OCI-LY1 (cell line): ENCODE measurements at regions not wholly inside any gene's neighbourhood (a gene's known extent, or its start where the extent isn't known, plus 50 kb on each side); places are given as distances from the start of the nearest gene placed in this dataset.

ENCODE experiments used
- H2AFZ ChIP-seq: fragments of 200-600 bp; sonication (generic), shearing (Covaris generic); 2 replicates; pipeline ENCODE4 v1.6.0; 2014; ENCODE audit warnings: antibody characterized with exemption, mild to moderate bottlenecking, low read length
- H3F3A ChIP-seq: fragments of 200-600 bp; sonication (generic), shearing (Covaris generic); 2 replicates; pipeline ENCODE4 v1.6.0; 2014; ENCODE audit warnings: mild to moderate bottlenecking, antibody characterized with exemption, low read length, moderate library complexity; ENCODE audit not compliant: insufficient read depth
- H3K27ac ChIP-seq: fragments of 200-600 bp; sonication (generic); 2 replicates; pipeline ENCODE4 v1.5.1; 2014; ENCODE audit warnings: low read length, mixed run types, mild to moderate bottlenecking, low read depth; ENCODE audit not compliant: poor library complexity, severe bottlenecking
- H3K27me3 ChIP-seq: fragments of 200-600 bp; sonication (generic); 2 replicates; pipeline ENCODE4 v1.6.0; 2014; ENCODE audit warnings: antibody characterized with exemption, mild to moderate bottlenecking, low read length, moderate library complexity; ENCODE audit not compliant: insufficient read depth
- H3K36me3 ChIP-seq: fragments of 200-600 bp; sonication (generic); 2 replicates; pipeline ENCODE4 v1.6.1; 2014; ENCODE audit warnings: mild to moderate bottlenecking, antibody characterized with exemption, low read length, moderate library complexity, mixed read lengths; ENCODE audit not compliant: insufficient read depth
- H3K4me1 ChIP-seq: fragments of 200-600 bp; sonication (generic); 2 replicates; pipeline ENCODE4 v1.5.1; 2014; ENCODE audit warnings: mild to moderate bottlenecking, low read length, moderate library complexity; ENCODE audit not compliant: insufficient read depth, severe bottlenecking
- H3K4me2 ChIP-seq: fragments of 200-600 bp; sonication (generic), shearing (Covaris generic); 2 replicates; pipeline ENCODE4 v1.6.1; 2014; ENCODE audit warnings: low read length
- H3K4me3 ChIP-seq: fragments of 200-600 bp; sonication (generic); 2 replicates; pipeline ENCODE4 v1.5.1; 2014; ENCODE audit warnings: low read length, low read depth, mild to moderate bottlenecking, mixed read lengths; ENCODE audit not compliant: poor library complexity, severe bottlenecking
- H3K79me2 ChIP-seq: fragments of 200-600 bp; shearing (Covaris generic); 2 replicates; pipeline ENCODE4 v1.6.1; 2016; ENCODE audit warnings: mixed run types, low read length, mixed read lengths; ENCODE audit not compliant: insufficient read depth
- H3K9ac ChIP-seq: fragments of 200-600 bp; sonication (generic), shearing (Covaris generic); 2 replicates; pipeline ENCODE4 v1.6.1; 2014; ENCODE audit warnings: mild to moderate bottlenecking, low read length, mixed read lengths
- H3K9me2 ChIP-seq: fragments of 200-600 bp; sonication (generic), shearing (Covaris generic); 2 replicates; pipeline ENCODE4 v1.6.1; 2014; ENCODE audit warnings: low read depth, mild to moderate bottlenecking, low read length, mixed read lengths
- H3K9me3 ChIP-seq: fragments of 200-600 bp; shearing (Covaris generic); 2 replicates; pipeline ENCODE4 v1.6.1; 2014; ENCODE audit warnings: low read length, mixed read lengths
- H4K20me1 ChIP-seq: fragments of 200-600 bp; sonication (generic), shearing (Covaris generic); 2 replicates; pipeline ENCODE4 v1.6.0; 2016; ENCODE audit warnings: mild to moderate bottlenecking, low read length; ENCODE audit not compliant: insufficient read depth
- EZH2 ChIP-seq: fragments of 200-600 bp; sonication (generic), shearing (Covaris generic); IDR thresholded peaks from 2 replicates; pipeline ENCODE4 v1.8.0; 2017; ENCODE audit warnings: borderline replicate concordance, mixed run types, mild to moderate bottlenecking, antibody characterized with exemption, low read length, moderate library complexity, mixed read lengths
- TF ChIP-seq, protein P1 (sequence below): fragments of 200-600 bp; sonication (generic), shearing (Covaris generic); IDR thresholded peaks from 2 replicates; pipeline ENCODE4 v1.5.1; 2017; ENCODE audit warnings: mild to moderate bottlenecking, antibody characterized with exemption, low read length, moderate library complexity, mixed read lengths

DNA sequence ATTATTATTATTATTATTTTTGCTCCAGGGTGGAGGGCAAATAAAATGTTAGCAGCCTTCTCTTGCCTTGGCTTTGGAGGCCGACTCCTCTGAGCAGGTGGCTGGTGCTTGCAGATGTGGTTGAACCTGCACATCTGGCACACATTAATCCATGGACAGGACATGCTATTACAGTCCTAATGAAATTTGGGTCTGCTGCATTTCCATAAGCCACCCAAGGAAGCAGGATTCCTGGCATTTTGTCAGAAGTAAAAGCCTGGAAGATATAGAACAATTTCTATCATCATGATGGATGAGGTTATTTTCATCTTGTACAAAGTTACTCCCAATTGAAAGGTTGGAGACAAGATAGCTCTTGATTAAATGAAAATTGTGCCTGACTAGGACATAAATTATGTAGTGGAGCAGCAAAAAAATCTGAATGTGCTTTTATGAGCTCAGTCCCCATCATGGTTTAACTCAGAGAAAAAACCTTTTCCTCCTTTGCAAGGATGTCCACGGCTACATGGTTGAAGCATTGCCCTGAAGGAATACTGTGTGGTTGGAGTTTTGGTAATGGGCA lies 130.9 kb upstream of the RGMA start:
- H3K4me2 ChIP-seq, result no peak overlapping the region
- H2AFZ ChIP-seq, result no peak overlapping the region
- no peaks in the 10 kb centered on the region for H3K36me3 ChIP-seq
- no peaks in the 10 kb centered on the region for H3K27me3 ChIP-seq
- no peaks in the 10 kb centered on the region for H3F3A ChIP-seq
- H3K9me2 ChIP-seq, result no peaks in the 10 kb centered on the region
- H3K27ac ChIP-seq, result no peak overlapping the region
- no peaks in the 10 kb centered on the region for H3K4me1 ChIP-seq
- no peaks in the 10 kb centered on the region for H3K9me3 ChIP-seq
- no peaks in the 10 kb centered on the region for H4K20me1 ChIP-seq
- H3K79me2 ChIP-seq, result no peaks in the 10 kb centered on the region
- no peak overlapping the region for H3K9ac ChIP-seq
- TF ChIP-seq EZH2, result no peak
- TF ChIP-seq, protein P1, sequence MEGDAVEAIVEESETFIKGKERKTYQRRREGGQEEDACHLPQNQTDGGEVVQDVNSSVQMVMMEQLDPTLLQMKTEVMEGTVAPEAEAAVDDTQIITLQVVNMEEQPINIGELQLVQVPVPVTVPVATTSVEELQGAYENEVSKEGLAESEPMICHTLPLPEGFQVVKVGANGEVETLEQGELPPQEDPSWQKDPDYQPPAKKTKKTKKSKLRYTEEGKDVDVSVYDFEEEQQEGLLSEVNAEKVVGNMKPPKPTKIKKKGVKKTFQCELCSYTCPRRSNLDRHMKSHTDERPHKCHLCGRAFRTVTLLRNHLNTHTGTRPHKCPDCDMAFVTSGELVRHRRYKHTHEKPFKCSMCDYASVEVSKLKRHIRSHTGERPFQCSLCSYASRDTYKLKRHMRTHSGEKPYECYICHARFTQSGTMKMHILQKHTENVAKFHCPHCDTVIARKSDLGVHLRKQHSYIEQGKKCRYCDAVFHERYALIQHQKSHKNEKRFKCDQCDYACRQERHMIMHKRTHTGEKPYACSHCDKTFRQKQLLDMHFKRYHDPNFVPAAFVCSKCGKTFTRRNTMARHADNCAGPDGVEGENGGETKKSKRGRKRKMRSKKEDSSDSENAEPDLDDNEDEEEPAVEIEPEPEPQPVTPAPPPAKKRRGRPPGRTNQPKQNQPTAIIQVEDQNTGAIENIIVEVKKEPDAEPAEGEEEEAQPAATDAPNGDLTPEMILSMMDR, result no peak
- H3K4me3 ChIP-seq, result no peak overlapping the region

DNA sequence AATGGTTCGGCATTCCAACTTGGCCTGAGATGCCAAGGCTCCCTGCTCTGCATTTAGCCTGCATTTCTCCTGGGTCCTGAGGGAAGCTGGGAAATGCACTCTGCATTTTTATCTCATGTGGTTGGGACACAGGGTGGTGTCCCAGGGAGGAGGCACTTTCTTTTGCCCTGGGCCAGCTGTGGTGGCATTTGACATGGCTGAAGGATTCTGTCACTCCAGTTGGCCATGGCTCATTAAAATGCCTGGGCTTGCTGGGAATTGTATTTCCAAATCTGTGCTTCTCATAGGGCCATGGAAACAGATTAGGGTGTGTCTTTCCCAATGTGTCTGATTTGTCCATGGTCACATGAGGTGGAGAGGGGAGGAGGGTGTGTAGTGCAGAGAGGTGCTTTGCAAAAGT lies 128.3 kb upstream of the RGMA start:
- no peak overlapping the region for H3K9ac ChIP-seq
- H3K4me1 ChIP-seq, result no peaks in the 10 kb centered on the region
- H3K4me3 ChIP-seq, result no peak overlapping the region
- no peaks in the 10 kb centered on the region for H3K79me2 ChIP-seq
- no peak overlapping the region for H2AFZ ChIP-seq
- no peaks in the 10 kb centered on the region; the same call in 1 of the 2 replicates for H3K27me3 ChIP-seq
- no peak for TF ChIP-seq EZH2
- TF ChIP-seq, protein P1, result no peak
- H3F3A ChIP-seq, result no peaks in the 10 kb centered on the region
- H4K20me1 ChIP-seq, result no peaks in the 10 kb centered on the region
- no peaks in the 10 kb centered on the region for H3K36me3 ChIP-seq
- no peak overlapping the region for H3K4me2 ChIP-seq
- no peaks in the 10 kb centered on the region for H3K9me2 ChIP-seq
- no peaks in the 10 kb centered on the region for H3K9me3 ChIP-seq
- no peak overlapping the region for H3K27ac ChIP-seq

DNA sequence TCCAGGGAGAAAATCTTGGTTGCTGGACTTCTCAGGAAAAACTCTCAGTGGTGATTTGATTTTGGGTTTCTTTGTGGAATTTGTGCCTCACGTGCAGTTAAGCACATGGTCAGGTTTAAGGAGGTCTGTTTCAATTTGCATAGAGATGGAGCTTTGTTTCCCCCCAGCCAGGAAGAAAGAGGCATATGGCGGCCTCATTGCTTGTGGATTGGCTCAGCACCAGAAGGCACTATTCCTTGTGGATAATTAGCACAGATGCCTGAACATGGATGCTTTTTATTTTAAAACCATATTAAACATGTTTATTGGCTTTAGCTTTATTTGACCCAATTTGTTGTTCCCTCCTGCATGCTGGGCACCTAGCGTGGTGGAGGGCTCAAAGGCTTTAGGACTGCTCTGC lies 125.1 kb upstream of the RGMA start:
- no peaks in the 10 kb centered on the region for H3K36me3 ChIP-seq
- H3K9me3 ChIP-seq, result no peaks in the 10 kb centered on the region
- no peaks in the 10 kb centered on the region for H3K4me1 ChIP-seq
- no peaks in the 10 kb centered on the region for H3K9me2 ChIP-seq
- no peak overlapping the region for H3K4me2 ChIP-seq
- no peaks in the 10 kb centered on the region; the same call in 1 of the 2 replicates for H3K27me3 ChIP-seq
- no peak overlapping the region for H3K27ac ChIP-seq
- no peaks in the 10 kb centered on the region for H3K79me2 ChIP-seq
- TF ChIP-seq EZH2, result no peak
- TF ChIP-seq, protein P1, result no peak
- no peaks in the 10 kb centered on the region for H4K20me1 ChIP-seq
- no peaks in the 10 kb centered on the region for H3F3A ChIP-seq
- no peak overlapping the region for H2AFZ ChIP-seq
- H3K9ac ChIP-seq, result no peak overlapping the region
- H3K4me3 ChIP-seq, result no peak overlapping the region
